ENCODE measurements at regions not wholly inside any gene's neighbourhood (a gene's known extent, or its start where the extent isn't known, plus 50 kb on each side); places are given as distances from the start of the nearest gene placed in this dataset.

DNA sequence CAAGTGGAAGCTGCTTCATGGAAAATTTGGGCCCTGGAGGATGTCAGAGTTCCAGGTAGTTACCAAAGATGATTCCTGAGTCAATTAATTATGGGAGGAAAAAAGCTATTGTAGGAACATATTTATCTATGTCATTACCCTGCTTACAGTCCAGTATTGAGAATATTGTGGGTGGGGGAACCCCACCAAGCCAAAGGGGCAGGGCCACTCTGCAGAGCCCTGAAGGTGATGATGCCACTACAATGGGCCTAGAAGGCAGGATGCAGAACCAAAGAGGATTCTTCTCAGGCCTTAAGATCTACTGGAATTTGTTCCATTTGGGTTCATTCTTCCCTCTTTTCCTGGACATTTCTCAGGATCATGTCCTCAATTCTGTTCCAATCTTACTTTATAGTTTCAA lies 375.2 kb upstream of the MARCKS start:
- no peaks in the 10 kb centered on the region for H3K36me3 Mint-ChIP-seq (ENCODE audit: low read depth)
- POLR2A ChIA-PET, result no interaction called here
- H3K4me3 Mint-ChIP-seq, result no peak overlapping the region
- H3K27ac Mint-ChIP-seq, result no peak overlapping the region
- no peaks in the 10 kb centered on the region for H3K27me3 Mint-ChIP-seq
- no peaks in the 10 kb centered on the region for H3K9me3 Mint-ChIP-seq
- DNase-seq, result no peak
- no peaks in the 10 kb centered on the region for H3K4me1 Mint-ChIP-seq
- CTCF ChIA-PET, result no interaction called here

DNA sequence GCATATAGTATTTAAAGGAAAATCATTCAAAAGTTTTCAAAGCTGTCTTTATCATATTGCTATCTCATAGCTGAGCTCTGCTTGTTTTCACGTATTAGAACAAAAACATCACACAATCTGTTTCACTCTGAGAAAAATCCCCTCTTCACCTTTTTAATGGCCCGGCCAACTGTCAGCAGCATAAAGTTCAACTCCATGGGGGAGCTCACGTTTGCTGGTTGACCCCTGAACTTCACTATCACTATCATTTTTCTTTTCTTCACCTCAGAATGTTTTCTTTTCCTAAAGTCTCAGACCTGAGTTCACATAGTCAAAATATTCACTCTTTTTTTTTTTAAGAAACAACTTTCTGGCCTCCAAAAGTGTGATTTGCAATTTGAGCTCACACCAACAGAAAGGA lies 374.4 kb upstream of the MARCKS start:
- H3K4me3 Mint-ChIP-seq, result no peak overlapping the region
- POLR2A ChIA-PET, result no interaction called here

DNA sequence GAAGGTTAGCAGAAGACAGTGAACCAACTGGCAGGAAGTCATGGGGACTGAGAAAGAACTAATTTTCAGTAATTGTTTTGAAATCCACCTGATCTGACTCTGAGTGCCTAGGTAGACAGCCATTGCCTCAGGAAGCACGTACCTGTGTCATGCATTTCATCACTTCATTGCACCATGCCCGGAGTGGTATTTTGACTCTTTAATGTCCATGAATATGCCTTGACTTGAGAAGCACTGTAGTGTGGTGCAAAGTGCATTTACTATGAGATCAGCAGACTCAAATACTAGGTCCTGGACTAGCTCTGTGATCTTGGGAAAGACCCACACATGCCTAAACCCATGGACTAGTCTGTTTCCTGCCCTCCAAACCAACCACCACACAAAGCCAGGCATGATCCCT lies 370.9 kb upstream of the MARCKS start:
- Mint-ChIP-seq H3K36me3 (ENCODE audit: low read depth) (no peaks in the 10 kb centered on the region), H3K27me3 (no peaks in the 10 kb centered on the region), H3K27ac (no peak overlapping the region), H3K4me3 (no peak overlapping the region), H3K9me3 (no peaks in the 10 kb centered on the region), H3K4me1 (no peaks in the 10 kb centered on the region)
- CTCF ChIA-PET, result no interaction called here
- POLR2A ChIA-PET, result no interaction called here
- DNase-seq, result no peak

More for the DNA sequence above, 374.4 kb upstream of the MARCKS start:
- Mint-ChIP-seq H3K9me3 (no peaks in the 10 kb centered on the region), H3K4me1 (no peaks in the 10 kb centered on the region), H3K36me3 (ENCODE audit: low read depth) (no peaks in the 10 kb centered on the region), H3K27ac (no peak overlapping the region), H3K27me3 (no peaks in the 10 kb centered on the region)
- DNase-seq, result no peak
- CTCF ChIA-PET, result no interaction called here

DNA sequence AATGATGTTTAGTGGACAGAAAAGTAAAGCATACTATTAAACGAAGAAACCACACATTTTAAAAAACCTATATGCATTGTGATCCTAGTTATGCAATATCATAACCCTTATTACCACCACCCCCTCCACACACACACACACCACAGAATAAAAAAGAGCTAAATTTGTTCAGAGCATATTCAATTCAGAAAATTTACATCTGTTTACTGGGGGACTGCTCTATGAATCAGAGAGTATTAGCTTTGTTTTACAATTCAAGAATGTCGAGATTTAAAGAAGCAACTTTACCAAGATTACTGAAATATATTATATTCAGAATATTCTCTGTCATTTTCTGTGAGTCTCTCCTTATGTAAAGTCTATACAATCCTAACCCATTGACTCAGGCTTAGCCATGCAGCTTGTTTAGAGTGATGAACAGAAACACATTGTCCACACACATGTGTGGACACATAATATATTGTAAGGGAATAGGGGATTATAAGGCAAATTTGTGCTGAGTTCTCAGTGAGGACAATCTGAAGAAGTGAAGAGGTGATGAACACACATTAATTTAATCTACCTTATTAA lies 369.6 kb upstream of the MARCKS start:
- no peaks in the 10 kb centered on the region for H3K9me3 Mint-ChIP-seq
- no peak for DNase-seq
- CTCF ChIA-PET, result no interaction called here
- H3K4me3 Mint-ChIP-seq, result no peak overlapping the region
- no peaks in the 10 kb centered on the region for H3K27me3 Mint-ChIP-seq
- H3K4me1 Mint-ChIP-seq, result no peaks in the 10 kb centered on the region
- no peak overlapping the region for H3K27ac Mint-ChIP-seq
- H3K36me3 Mint-ChIP-seq (ENCODE audit: low read depth), result no peaks in the 10 kb centered on the region
- POLR2A ChIA-PET, result no interaction called here

DNA sequence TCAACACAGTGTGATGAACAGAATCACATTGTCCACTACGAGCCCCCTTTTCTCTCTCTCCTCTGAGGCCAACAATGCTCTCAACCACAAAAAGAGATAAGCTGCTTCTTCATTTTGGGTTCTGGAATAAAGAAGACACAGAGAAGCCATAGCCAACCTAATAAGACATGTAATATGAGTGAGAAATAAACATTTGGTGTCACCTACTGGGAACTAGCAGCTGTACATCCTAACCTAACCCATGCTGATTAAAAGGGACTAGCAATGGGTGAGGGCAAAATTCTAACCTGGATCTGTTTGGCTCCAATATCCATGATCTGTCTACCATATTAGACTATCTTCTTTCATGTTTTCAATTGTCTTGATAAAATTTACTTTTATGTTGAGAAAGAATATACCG lies 369.1 kb upstream of the MARCKS start:
- Mint-ChIP-seq H3K27ac (no peak overlapping the region), H3K4me1 (no peaks in the 10 kb centered on the region), H3K9me3 (no peaks in the 10 kb centered on the region), H3K4me3 (no peak overlapping the region), H3K36me3 (ENCODE audit: low read depth) (no peaks in the 10 kb centered on the region), H3K27me3 (no peaks in the 10 kb centered on the region)
- ChIA-PET POLR2A (no interaction called here), CTCF (no interaction called here)
- no peak for DNase-seq

DNA sequence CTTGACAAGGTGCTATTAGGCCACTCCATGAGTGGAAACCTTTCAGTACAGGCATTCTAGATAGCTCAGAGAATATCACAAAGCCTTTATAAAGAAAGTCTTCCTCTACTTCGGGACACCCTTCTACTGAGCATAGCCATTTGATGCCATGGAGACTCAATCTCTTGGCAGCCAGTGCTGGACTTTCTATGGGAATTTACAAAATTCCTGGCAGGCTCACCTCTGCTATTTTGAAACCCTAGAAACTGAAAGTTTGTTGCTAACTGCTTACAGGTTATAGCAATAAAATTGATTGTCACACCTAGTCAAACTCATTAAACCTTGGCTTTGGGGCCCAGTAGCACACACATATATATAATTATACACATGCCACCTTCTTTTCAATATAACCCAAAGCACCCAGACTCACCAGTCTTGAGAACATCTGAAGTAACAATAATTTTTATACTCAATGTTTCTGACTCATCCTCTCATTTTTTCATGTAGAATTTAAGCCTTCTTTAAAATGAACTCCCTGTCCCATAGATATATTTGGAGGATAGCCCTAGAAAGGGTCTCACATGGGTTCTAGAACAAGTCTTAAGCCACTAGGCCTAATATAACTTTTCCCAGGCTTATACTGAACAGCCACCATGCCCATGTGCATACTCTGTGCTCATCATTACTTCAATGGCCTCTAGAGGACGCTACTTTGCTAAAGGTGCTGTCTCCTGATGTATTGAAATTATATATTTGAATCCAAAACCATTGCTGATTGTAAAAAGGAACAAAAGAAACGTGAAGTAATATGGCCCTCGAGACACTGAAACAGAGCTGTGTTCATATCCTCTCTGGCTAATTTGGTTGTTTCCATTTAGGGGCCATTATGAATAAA lies 368.1 kb upstream of the MARCKS start:
- ChIA-PET CTCF (no interaction called here), POLR2A (no interaction called here)
- Mint-ChIP-seq H3K9me3 (no peaks in the 10 kb centered on the region), H3K4me1 (no peaks in the 10 kb centered on the region), H3K27me3 (no peaks in the 10 kb centered on the region), H3K36me3 (ENCODE audit: low read depth) (no peaks in the 10 kb centered on the region), H3K27ac (no peak overlapping the region), H3K4me3 (no peak overlapping the region)
- DNase-seq, result no peak

DNA sequence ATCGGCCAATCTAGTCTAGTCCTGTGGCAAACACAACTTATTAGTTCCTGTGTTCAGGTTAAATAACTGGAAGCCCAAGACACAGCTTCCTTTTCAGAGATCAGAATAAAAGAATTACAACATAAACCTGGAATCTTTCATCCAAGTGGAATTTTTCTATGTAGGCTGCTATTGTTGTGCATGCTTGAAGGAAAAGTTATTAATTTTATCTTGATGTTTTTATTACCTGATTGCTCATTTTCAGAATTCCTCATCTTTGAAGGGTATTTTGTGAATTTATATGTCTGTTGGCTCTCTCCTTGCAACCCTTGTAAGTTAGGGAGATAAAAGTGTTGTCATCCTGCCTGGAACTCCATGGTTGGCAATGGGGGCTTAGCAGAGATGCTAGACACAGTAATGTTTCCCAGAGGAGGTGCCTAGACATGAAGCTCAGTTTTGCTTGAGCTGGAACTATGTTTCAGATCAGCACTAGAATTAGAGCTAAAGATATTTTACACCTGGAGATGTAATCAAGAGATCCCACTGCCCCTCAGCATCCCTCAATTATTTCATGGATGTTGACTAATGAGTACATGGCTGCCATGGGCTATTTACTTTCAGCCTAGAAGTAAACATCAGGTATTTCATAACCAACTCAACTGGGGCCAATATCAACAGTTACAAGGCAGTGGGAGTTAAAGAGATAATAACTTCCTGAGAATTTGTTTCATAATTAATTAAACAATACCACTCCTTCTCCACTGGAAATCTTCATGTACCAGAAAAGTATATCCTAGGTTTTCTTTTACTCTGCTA lies 367.0 kb upstream of the MARCKS start:
- Mint-ChIP-seq H3K27ac (no peak overlapping the region), H3K9me3 (no peaks in the 10 kb centered on the region), H3K4me1 (no peaks in the 10 kb centered on the region), H3K4me3 (no peak overlapping the region), H3K36me3 (ENCODE audit: low read depth) (no peaks in the 10 kb centered on the region), H3K27me3 (no peaks in the 10 kb centered on the region)
- CTCF ChIA-PET, result no interaction called here
- POLR2A ChIA-PET, result no interaction called here
- DNase-seq, result no peak

DNA sequence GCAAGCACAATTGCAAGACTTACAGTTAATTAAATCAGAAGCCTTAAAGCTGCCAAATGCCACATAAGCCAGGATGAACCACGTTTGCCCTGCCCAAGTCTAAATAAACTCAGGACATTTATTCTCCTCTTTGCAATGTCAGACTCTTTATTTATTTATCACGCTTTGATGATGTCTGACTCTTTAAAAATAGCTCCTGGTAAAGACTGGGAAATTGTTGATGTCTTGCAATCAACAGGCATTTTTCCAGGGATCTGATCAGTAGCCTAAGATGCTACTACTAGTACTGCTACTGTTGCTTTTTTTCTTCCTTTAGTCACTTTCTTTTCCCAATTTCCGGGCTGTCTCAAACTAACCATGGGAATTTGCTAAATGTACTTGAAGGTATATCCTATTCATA lies 365.8 kb upstream of the MARCKS start:
- Mint-ChIP-seq H3K27ac (no peak overlapping the region), H3K27me3 (no peaks in the 10 kb centered on the region), H3K9me3 (no peaks in the 10 kb centered on the region), H3K36me3 (ENCODE audit: low read depth) (no peaks in the 10 kb centered on the region), H3K4me1 (no peaks in the 10 kb centered on the region), H3K4me3 (no peak overlapping the region)
- ChIA-PET POLR2A (no interaction called here), CTCF (no interaction called here)
- no peak for DNase-seq

DNA sequence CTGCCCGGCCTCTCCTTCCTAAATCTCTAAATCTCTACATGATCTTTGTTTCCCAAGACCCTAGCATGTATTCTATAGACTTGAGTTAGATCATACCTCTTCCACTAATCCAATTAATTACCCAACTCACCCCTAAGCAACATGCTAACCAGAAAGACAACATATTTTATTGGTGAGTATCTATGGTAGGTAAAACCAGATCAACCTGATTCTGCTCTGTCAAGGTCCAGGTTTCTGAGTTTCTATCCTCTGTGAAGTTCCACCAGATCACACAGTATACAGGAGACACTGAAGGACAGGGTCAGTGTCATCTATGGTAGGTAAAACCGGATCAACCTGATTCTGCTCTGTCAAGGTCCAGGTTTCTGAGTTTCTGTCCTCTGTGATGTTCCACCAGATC lies 363.2 kb upstream of the MARCKS start:
- Mint-ChIP-seq H3K36me3 (ENCODE audit: low read depth) (no peaks in the 10 kb centered on the region), H3K4me3 (no peak overlapping the region), H3K9me3 (no peaks in the 10 kb centered on the region), H3K27ac (no peak overlapping the region), H3K4me1 (no peaks in the 10 kb centered on the region), H3K27me3 (no peaks in the 10 kb centered on the region)
- POLR2A ChIA-PET, result no interaction called here
- CTCF ChIA-PET, result interaction anchor here (0.6 kb wide), 1 partner anchor 415 kb away, joined by 3 read pairs; no protein-coding TSS in a partner anchor
- DNase-seq, result no peak

DNA sequence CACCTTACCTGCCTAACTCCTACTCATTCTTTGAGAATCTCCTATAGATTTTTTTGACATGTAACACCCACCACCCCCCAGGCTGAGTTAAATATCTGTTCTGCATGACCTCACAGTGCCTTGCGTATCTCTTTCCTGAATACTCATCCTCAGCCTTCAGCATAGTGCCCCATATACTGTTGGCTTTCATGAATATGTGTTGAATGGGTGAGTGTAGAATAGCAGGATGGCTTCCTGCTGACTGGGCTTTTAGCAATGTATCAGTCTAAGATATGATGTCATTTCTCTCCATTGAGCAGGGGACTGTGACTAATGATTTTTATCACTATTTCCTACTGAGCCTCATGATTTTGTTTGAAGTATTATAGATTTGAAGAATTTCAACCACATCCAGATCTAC lies 361.6 kb upstream of the MARCKS start:
- Mint-ChIP-seq H3K27me3 (no peaks in the 10 kb centered on the region), H3K9me3 (no peaks in the 10 kb centered on the region), H3K4me1 (no peaks in the 10 kb centered on the region), H3K27ac (no peak overlapping the region), H3K4me3 (no peak overlapping the region), H3K36me3 (ENCODE audit: low read depth) (no peaks in the 10 kb centered on the region)
- CTCF ChIA-PET, result no interaction called here
- DNase-seq, result no peak
- POLR2A ChIA-PET, result no interaction called here

DNA sequence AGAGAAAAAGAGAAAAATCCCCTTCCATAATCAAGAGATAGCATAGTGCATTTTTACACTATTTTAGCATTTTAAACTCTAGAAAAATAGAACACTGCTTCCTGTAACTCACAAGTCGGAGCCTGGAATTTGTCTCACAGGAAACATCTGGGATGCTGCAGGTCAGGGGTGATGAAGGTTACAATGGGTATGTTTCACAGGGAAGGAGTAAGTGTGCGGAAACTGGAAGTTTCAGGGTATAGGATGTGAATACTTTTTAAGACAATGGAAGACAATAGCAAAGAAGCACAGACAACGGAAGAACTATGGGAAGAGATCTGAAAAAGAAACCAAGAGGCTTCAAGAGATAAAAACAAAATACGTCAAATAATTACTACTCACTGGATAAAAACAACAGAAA lies 361.0 kb upstream of the MARCKS start:
- Mint-ChIP-seq H3K9me3 (no peaks in the 10 kb centered on the region), H3K27ac (no peak overlapping the region), H3K36me3 (ENCODE audit: low read depth) (no peaks in the 10 kb centered on the region), H3K4me1 (no peaks in the 10 kb centered on the region), H3K4me3 (no peak overlapping the region), H3K27me3 (no peaks in the 10 kb centered on the region)
- CTCF ChIA-PET, result no interaction called here
- no peak for DNase-seq
- POLR2A ChIA-PET, result no interaction called here

DNA sequence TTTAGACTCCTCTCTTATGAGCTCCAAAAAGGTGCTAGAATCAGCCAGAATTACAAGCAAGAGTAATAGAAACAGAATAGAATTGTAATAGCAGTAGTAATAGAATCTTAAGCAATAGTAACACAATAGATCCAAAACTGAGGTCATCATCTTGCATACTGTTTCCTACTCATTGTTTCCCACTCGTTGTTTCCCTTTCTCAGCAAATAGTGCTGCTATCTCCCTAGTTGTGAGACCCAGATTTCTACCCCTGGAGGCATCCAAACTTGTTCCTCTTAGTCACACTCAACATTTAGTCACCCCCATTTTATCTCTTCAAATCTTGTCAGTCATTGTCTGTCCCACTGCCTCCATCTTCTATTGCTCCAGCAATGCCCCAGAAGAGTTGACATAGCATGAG lies 356.9 kb upstream of the MARCKS start:
- Mint-ChIP-seq H3K27ac (no peak overlapping the region), H3K4me3 (no peak overlapping the region), H3K36me3 (ENCODE audit: low read depth) (no peaks in the 10 kb centered on the region), H3K4me1 (no peaks in the 10 kb centered on the region), H3K27me3 (no peaks in the 10 kb centered on the region), H3K9me3 (no peaks in the 10 kb centered on the region)
- no peak for DNase-seq
- CTCF ChIA-PET, result no interaction called here
- POLR2A ChIA-PET, result no interaction called here

DNA sequence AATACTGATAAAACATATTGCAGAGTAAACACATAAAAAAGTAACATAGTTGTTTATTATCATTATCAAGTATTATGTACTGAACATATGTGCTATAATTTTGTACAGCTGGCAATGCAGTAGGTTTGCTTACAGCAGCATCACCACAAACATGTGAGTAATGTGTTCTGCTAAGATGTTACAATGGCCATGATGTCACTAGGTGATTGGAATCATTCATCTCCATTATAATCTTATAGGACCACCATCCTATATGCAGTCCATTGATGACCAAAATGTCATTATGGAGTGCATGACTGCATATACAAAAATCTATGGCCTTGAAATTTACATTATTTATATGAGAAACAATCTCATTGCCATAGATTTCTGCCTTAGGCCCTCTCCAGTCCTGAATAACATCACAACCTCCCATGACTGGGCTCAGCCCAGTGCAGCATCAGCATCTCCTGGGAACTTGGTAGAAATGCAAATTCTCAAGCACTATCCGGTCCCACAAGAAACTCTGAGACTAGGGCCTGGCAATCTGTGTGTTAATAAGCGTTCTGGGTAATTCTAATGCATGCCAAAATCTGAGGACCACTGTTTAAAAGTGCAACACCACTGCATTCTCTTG lies 352.0 kb upstream of the MARCKS start:
- Mint-ChIP-seq H3K27ac (no peak overlapping the region), H3K9me3 (no peaks in the 10 kb centered on the region), H3K4me1 (no peaks in the 10 kb centered on the region), H3K27me3 (no peaks in the 10 kb centered on the region), H3K36me3 (ENCODE audit: low read depth) (no peaks in the 10 kb centered on the region), H3K4me3 (no peak overlapping the region)
- ChIA-PET CTCF (no interaction called here), POLR2A (no interaction called here)
- DNase-seq, result no peak

All from activated CD4-positive, alpha-beta memory T cell treated with anti-CD3 and anti-CD28 coated beads, Interleukin-2, amount 10 ng/mL, durations not matched to agents 7 days and 5 days (primary cell).